Activated naive CD4-positive, alpha-beta T cell treated with anti-CD3 and anti-CD28 coated beads, Interleukin-2, amount 50 U/mL, for 72 hours (primary cell): ENCODE measurements at regions not wholly inside any gene's neighbourhood (a gene's known extent, or its start where the extent isn't known, plus 50 kb on each side); places are given as distances from the start of the nearest gene placed in this dataset.

Experiments used
- ATAC-seq, 2 donors: fragments of 150-1000 bp; cut with Tn5 transposase; 2 replicates each; pipeline ENCODE4 v1.10.0; 2021; ENCODE audit warnings: mild to moderate bottlenecking in 2 of 2, moderate library complexity in 2 of 2
- DNase-seq, 2 donors: peaks; one replicate each; pipeline ENCODE4 v3.0.0; 2021 to 2022; ENCODE audit warnings: low spot score in 2 of 2
- H3K27ac Mint-ChIP-seq, 2 donors: one replicate each; pipeline ENCODE4 v1.8.0; 2022; ENCODE audit warnings: mild to moderate bottlenecking in 2 of 2, mixed read lengths in 2 of 2
- H3K36me3 Mint-ChIP-seq, 2 donors: one replicate each; pipeline ENCODE4 v1.8.0; 2022; ENCODE audit warnings: mixed read lengths in 2 of 2
- H3K9me3 Mint-ChIP-seq, 2 donors: one replicate each; pipeline ENCODE4 v1.8.0; 2022; ENCODE audit warnings: mixed read lengths in 2 of 2

DNA sequence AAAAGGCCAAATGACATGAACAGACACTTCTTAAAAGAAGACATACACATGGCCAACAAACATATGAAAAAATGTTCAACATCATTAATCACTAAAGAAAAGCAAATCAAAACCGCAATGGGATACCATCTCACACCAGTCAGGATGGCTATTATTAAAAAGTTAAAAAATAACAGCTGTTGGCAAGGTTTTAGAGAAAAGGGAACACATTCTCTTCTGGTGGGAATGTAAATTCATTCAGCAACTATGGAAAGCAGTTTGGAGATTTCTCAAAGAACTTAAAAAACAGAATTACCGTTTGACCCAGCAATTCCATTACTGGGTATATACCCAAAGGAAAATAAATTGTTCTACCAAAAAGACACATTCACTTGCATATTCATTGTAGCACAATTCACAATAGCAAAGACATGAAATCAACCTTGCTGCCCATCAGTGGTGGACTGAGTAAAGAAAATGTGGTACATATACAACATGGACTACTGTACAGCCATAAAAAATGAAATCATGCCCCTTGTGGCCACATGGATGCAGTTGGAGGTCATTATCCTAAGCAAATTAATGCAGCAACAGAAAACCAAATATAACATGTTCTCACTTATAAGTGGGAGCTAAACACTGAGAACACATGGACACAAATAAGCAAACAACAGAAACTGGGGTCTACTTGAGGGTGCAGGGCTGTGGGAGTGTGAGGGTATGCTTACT is 190.7 kb upstream of the MCTP2 start:
- Mint-ChIP-seq H3K36me3 (no peaks in the 10 kb centered on the region), H3K9me3 (peaks cover 5% of the 10 kb centered on the region in 2 donors), H3K27ac (no peak overlapping the region)
- ATAC-seq (no peak), DNase-seq (no peak)

DNA sequence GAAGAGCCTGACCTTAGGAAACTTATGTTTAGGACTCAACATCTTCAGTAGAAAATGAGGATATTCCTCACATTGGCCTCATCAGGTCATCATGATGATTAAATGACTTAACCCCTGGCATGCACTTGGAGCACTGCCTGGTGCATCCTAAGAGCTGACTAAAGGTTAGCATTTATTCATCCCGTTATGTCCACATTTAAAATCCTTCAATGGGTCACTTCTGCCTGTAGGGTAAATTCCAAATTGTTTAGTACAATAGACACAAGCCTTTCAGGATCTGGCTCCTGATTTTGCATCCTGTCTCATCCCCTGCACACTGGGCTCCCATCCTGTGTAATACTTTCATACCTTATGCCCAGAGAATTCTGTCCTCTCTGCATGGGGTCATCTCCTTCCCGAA is 195.2 kb upstream of the MCTP2 start:
- Mint-ChIP-seq H3K9me3 (no peaks in the 10 kb centered on the region), H3K36me3 (no peaks in the 10 kb centered on the region), H3K27ac (no peak overlapping the region)
- ATAC-seq, result no peak
- DNase-seq, result no peak

- no peak for ATAC-seq
- Mint-ChIP-seq H3K9me3 (no peaks in the 10 kb centered on the region), H3K27ac (no peak overlapping the region), H3K36me3 (no peaks in the 10 kb centered on the region)
- DNase-seq, result no peak
Measured at GRCh38 chr15:94033683-94034020, 197.7 kb upstream of the MCTP2 start.

DNA sequence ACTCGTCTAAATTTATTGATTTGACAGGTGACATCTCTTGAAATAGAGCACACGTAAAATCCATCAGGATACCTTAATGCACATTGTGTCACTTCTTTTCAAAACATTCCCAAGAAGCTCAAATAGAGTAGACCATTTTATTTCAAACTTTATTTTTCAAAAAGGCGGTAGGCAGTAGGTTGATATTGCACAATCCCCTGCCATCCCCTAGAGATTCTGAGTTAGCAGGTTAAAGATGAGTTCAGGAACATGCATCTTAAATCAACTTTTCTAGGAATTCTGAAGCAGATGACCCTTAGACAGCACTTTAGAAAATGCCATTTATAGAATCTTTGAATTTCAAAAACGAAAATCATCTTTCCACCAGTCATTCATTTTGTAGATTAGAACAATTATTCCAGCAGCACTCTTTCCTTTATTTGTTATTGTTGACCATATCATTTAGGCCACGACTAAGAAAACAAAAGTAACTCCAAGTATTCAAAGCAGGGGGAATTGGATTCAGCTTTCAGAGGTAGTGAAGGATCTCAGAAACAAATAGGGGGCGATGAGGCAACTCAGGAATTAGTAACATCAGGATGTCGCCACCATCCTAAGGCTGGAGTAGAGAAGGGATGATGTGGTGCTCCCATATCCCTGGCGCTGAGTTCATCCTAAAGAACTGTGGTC is 198.2 kb upstream of the MCTP2 start:
- Mint-ChIP-seq H3K9me3 (no peaks in the 10 kb centered on the region), H3K27ac (no peak overlapping the region), H3K36me3 (no peaks in the 10 kb centered on the region)
- no peak for DNase-seq
- ATAC-seq, result no peak

GRCh38 chr15:94032571-94032970 is 198.8 kb upstream of the MCTP2 start:
- ATAC-seq, result no peak

DNA sequence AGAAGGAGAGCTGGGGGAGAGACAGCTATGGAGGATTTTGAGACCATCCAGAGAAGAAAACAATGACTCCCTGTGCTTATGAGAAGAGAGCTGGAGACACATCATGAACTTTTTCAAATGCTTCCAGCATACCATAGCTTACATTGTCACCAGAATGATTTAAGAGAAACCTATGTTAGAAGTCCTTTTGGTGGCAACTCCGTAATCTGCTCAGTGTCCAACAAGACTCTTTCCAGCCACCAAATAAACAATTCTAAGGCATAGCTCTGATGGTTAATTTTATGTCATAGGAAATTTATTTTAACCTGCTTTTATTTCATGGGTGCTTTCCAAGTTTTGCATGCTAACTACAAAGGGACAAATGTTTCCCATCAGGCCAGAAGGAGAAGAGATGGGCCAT is 200.3 kb upstream of the MCTP2 start:
- Mint-ChIP-seq H3K9me3 (no peaks in the 10 kb centered on the region), H3K36me3 (no peaks in the 10 kb centered on the region), H3K27ac (no peak overlapping the region)
- DNase-seq (no peak), ATAC-seq (no peak)

More at GRCh38 chr15:94032571-94032970, 198.8 kb upstream of the MCTP2 start:
- H3K27ac Mint-ChIP-seq, result no peak overlapping the region
- no peaks in the 10 kb centered on the region for H3K9me3 Mint-ChIP-seq
- DNase-seq, result no peak
- H3K36me3 Mint-ChIP-seq, result no peaks in the 10 kb centered on the region

DNA sequence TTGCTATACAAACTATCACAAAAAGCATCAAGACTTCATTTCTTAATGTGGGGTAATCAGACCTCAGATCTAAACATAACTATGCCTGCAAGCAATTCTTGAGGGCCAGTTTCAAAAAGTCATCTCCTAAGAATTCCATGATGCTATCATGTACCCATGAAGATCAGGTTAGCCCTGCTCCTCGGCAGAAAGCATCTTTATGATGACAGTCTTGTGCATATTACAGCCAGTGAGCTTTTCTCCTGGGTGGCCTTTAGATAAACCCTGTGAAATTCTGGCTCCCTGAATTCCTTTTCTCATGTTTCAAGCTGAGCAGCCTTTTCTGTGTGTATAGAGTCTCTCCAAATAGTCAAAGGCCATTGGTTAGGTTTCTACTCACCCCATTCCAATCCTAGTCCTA is 201.9 kb upstream of the MCTP2 start:
- no peak overlapping the region for H3K27ac Mint-ChIP-seq
- ATAC-seq (no peak), DNase-seq (no peak)
- no peaks in the 10 kb centered on the region for H3K9me3 Mint-ChIP-seq
- H3K36me3 Mint-ChIP-seq, result no peaks in the 10 kb centered on the region

GRCh38 chr15:94028809-94029208 is 202.6 kb upstream of the MCTP2 start:
- no peak for DNase-seq
- ATAC-seq, result no peak
- Mint-ChIP-seq H3K27ac (no peak overlapping the region), H3K9me3 (no peaks in the 10 kb centered on the region), H3K36me3 (no peaks in the 10 kb centered on the region)

DNA sequence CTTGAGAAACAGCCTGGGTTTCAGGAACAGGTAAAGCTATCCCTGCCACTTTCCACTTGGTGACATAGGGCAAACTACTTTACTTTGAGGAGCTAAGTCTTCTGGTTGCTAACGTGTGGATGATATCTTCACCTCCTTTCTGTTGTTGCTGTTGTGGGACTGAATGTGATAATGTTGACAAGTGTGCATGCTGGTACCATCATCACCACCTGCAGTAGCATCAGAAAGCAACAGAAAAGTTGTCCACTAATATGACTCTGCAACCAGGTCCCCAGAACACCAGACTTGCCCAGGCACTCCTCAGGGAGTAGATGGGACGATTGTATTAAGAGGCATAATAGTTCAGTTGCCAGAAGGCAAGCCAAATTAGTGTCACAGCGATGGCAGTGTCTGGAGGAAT is 203.2 kb upstream of the MCTP2 start:
- no peak for DNase-seq
- Mint-ChIP-seq H3K27ac (peak overlapping the region in 1 of 2 donors; percentile 3), H3K9me3 (no peaks in the 10 kb centered on the region), H3K36me3 (no peaks in the 10 kb centered on the region)
- no peak for ATAC-seq

DNA sequence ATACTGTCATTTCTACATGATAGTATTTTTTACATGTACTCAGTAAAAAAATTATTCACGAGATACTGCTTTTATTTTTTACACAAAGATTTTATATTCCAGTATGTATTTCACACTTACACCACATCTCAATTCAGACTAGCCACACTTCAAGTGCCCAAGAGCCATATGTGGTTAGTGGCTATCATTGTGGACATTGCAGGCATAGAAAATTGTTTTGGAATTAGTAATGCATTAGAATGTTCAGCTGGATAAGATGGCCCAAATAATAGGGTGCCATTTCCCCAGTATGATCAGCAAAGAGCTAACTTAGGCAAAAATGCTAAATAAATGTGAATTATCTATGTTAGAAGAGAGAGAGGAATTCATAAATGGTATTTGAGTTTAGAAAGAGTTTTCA is 203.8 kb upstream of the MCTP2 start:
- ATAC-seq, result no peak
- H3K36me3 Mint-ChIP-seq, result no peaks in the 10 kb centered on the region
- H3K9me3 Mint-ChIP-seq, result no peaks in the 10 kb centered on the region
- H3K27ac Mint-ChIP-seq, result no peak overlapping the region
- DNase-seq, result no peak

DNA sequence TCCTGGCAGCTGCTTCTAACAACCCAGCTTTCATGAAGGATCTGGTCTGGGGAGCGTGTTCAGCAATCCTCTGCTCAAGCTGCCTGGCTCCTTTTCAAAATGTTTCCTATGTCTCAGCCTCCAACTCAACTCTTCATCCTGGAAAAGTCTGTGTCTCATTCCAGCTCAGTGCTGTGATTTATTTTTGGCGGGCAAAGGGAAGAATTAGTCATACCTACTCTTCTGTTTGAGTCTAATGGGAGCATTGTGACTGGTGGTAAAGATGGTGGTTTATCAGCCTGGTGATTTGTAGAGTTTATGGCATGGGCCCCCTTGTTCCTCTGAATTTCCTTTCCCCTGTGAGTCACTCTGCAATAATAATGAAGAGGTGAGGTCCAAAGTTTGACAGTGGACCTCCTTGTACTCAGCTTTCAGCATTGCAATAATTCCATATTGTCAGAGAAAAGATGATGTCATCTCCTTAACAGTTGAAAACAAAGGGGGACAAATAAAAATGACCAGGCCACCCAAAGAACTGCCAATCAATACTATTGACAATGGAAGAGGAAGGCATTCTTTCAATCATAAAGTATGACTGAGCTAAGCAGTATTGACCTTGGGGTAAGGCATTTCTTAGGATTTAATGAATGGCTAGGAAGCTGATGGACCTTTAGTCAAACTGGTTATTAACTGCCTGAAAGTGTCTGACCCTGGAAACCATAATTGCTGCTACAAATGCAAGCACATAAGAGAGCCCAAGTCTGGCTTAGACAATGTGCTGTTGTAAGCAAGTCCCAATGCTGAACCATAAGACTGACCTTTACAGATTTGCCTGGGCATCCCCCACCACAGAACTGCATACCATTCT is 204.7 kb upstream of the MCTP2 start:
- ATAC-seq, result no peak
- no peak overlapping the region for H3K27ac Mint-ChIP-seq
- DNase-seq, result no peak
- no peaks in the 10 kb centered on the region for H3K36me3 Mint-ChIP-seq
- no peaks in the 10 kb centered on the region for H3K9me3 Mint-ChIP-seq

GRCh38 chr15:94023531-94023930 is 207.8 kb upstream of the MCTP2 start:
- Mint-ChIP-seq H3K36me3 (no peaks in the 10 kb centered on the region), H3K9me3 (no peaks in the 10 kb centered on the region), H3K27ac (no peak overlapping the region)
- no peak for DNase-seq
- no peak for ATAC-seq

DNA sequence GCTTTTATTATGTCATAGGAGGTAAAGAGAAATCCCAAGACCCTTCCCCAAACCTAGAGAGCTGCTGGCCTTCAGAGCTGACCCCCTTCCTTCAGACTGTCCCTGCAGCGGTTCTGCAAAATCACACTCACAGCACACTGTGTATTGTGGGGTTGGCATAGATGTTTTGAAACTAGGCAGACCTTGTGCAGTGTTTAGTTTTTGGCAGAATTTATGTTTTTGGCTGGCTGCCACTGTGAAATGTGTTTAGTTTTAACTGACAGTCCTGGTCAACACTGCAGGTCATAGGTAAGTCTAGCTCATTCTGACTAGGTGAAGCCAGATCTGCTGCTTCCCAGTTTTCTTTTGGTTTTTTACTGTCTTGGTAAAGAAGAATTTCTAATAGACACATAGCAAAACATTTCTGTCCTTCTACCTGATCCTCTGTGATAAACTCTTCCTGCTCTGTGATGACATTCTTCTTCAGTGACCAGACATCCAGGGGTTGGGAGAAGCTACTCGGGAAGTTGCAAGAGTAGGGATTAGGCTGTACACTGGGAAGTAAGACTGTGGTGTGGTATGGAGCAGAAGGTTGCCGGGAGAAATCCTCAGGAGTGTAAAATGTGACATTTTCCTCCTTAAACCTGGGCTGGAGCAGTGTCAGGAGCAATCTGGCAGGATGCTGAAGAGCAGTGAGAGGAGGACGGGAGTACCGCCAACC is 209.6 kb upstream of the MCTP2 start:
- no peak for ATAC-seq
- no peak for DNase-seq
- Mint-ChIP-seq H3K36me3 (no peaks in the 10 kb centered on the region), H3K27ac (no peak overlapping the region), H3K9me3 (no peaks in the 10 kb centered on the region)

- peaks cover 0 to 4% of the 10 kb centered on the region in 2 donors for H3K9me3 Mint-ChIP-seq
- no peaks in the 10 kb centered on the region for H3K36me3 Mint-ChIP-seq
- no peak for DNase-seq
- no peak overlapping the region for H3K27ac Mint-ChIP-seq
- no peak for ATAC-seq
Measured at GRCh38 chr15:94019062-94019461, 212.3 kb upstream of the MCTP2 start.

- no peak for ATAC-seq
- Mint-ChIP-seq H3K36me3 (no peaks in the 10 kb centered on the region), H3K9me3 (peaks cover 0 to 4% of the 10 kb centered on the region in 2 donors), H3K27ac (no peak overlapping the region)
- DNase-seq, result no peak
Measured at GRCh38 chr15:94015324-94015723, 216.0 kb upstream of the MCTP2 start.

DNA sequence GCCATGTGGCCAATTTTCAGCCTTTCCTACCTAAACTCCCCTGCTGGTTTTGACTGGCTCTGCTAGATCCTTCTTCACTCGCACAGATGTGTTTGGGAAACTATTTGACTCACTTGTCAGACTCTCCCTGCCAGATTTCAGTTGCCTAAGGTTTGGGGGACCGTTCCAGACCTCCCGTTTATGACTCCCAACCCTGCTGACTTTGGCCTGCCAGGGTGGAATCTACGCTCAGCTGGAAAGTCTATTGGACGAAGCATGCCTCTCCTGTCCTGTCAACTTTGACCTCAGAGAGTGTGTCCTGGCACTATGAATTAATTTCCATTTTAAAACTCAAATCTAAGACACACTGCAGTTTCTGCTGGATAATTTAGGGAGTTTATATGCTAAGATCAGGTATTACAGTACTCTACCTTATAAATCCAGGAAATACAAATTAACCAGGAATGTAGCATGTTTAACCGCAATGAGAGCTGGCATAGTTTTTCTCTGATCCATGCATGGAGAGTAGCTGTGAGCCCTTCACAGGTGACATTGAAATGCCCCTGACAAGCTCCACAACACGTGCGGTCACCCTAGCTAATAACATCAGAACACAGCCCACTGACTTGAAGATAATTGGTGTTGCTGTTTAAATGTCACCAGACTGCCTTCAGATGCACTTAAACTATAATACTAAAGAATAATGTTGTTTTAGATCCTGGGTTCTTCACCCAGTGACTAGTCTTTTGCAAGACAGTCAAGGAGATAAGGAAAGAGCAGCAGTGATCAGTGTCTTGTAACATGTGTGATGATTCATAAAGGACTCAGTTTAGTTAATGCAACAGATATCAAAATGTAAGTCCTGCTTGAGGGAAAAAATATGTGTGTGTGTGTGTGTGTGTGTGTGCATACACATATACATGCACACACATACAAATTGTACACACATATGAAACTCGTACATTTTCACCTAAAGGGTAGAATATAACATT is 223.0 kb upstream of the MCTP2 start:
- no peak for ATAC-seq
- H3K9me3 Mint-ChIP-seq, result no peaks in the 10 kb centered on the region
- no peak overlapping the region for H3K27ac Mint-ChIP-seq
- H3K36me3 Mint-ChIP-seq, result no peaks in the 10 kb centered on the region
- no peak for DNase-seq
